ENCODE measurements at regions not wholly inside any gene's neighbourhood (a gene's known extent, or its start where the extent isn't known, plus 50 kb on each side); places are given as distances from the start of the nearest gene placed in this dataset.

DNA sequence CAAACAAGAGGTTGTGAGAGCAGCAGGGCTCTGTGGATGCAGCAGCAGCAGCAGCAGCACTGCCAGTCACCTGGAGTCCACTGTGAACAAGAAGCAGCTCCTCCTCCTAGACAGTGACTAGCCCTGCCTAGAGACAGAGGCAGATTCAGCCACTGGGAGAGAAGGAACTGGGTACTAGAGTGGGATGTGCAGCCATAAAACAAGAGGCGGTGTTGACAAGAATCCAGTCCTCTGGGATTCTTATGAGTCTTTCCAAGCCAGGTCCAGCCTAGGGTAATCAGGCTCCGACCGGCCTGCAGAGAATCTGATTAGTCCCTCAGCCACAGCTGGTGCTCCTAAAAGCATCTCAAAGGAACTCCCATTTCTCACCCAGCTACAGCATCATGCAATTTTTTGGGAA is 83.9 kb upstream of the USP47 start:
- in situ Hi-C loops (cut with HindIII; ENCODE audit: low sequenced_read_pairs), result no loop called here

DNA sequence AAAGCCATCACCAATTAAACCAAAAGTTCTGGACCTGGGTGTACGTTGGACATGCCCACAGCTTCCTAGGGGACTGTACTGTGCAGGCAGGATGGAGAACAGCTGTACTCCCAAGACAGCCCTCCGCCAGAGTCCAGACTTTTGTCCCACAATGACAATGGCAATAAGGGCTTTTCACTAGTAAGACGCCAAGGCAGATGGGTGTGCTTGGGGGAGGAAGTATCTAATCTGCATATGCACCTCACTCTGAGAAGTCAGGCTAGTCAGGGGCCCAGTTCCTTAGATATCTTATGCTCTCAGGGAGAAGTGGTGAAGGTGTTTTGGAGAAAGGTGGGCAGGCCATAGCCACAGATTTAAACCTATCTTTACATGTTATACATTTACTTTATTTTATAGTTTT is 85.1 kb upstream of the USP47 start:
- in situ Hi-C loops (cut with HindIII; ENCODE audit: low sequenced_read_pairs), result no loop called here

DNA sequence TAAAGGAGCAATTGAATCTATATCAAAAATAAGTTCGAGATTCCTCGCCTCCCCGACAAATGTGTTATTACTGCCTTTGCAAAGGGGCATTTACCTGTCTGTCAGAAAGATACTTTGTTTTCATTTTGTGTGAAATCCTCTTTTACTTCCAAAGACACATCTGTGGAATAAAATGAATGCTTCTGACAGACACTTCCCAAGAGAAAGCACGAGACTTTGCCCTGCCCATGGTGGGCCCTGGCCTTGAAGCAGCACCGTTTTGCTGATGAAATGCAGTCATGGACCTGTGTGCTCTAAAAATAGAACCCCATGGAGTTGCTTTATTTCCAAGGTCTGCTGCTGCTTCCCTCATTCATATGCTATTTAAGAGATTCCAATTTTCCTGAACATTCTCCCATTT is 85.9 kb upstream of the USP47 start:
- in situ Hi-C loops (cut with HindIII; ENCODE audit: low sequenced_read_pairs), result no loop called here

- in situ Hi-C loops (cut with HindIII; ENCODE audit: low sequenced_read_pairs), result no loop called here
Measured at GRCh38 chr11:11752679-11753078, 89.1 kb upstream of the USP47 start.

DNA sequence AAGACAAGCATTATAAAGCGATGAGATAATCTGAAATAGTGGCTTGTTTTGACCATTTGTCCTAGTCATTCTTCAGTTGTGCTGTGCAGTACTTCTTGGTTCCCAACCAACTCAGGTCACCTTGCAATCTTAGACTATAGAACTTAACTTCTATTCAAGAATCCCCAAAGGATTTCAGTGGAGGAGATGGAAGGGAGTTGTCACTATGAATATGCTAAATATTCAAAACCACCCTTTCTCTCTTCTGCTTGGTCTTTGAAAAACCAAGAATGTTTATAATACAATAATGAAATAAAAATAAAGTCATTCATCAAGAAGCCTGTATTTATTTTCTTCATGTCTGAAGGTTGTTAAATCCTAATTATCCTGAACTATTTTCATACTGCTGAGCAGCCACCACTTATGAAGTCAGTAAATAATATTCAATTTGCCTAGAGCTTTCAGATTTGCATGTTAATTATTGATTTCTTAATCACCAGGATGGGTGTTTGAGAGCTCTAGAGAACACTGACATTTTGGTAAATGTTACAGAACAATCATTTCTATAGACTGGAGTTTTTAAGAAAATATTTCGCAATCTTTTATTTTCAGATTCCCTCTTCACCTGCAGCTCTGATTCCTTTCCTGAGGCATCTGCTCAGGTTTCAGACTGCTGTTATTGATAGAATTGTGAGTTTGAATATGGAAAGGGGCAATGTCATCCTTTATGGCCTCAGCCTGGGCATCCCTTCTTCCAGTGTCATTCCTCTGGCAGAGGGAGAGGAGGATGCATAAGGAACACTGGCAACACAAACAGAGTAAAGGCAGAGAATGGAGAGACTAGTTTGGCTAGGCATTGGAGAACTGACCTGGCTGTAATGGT is 91.5 kb upstream of the USP47 start:
- in situ Hi-C loops (cut with HindIII; ENCODE audit: low sequenced_read_pairs), result no loop called here

GRCh38 chr11:11748706-11749365 is 92.9 kb upstream of the USP47 start:
- in situ Hi-C loops (cut with HindIII; ENCODE audit: low sequenced_read_pairs), result no loop called here

DNA sequence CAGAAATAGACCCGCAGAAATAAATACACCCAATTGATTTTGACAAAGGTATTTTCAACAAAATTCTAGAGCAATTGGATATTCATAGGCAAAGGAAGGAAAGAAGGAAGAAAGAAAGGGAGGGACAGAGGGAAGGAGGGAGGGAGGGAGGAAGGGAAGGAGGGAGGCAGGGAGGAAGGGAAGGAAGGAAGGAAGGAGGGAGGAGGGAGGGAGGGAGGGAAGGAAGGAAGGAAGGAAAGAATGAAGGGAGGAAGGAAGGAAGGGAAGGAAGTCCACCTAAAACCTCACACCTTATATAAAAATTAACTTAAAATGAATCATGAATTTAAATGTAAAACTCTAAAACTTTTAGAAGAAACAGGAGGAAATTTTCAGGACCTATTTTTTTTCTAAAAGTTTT is 94.2 kb upstream of the USP47 start:
- in situ Hi-C loops (cut with HindIII; ENCODE audit: low sequenced_read_pairs), result no loop called here

GRCh38 chr11:11746449-11746848 is 95.3 kb upstream of the USP47 start:
- in situ Hi-C loops (cut with HindIII; ENCODE audit: low sequenced_read_pairs), result no loop called here

DNA sequence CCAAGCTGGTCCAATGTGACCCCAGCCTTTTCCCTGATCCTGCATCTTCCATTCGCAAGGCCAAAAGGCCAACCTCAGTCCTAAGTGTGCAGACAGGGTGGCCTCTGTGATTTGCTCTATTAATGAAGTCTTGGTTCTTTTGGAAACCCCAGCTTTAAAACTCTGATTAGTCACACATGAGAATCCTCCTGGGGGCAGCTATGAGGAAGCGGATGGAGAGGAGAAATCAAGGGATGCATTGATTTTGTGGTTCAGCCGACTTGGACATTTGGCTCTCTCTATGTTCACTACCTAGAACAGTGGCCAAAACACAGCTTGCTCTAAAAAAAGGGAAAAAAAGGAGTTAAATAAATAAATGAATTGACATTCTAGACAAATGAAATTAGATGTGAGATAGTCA is 98.6 kb upstream of the USP47 start:
- in situ Hi-C loops (cut with HindIII; ENCODE audit: low sequenced_read_pairs), result no loop called here

- in situ Hi-C loops (cut with HindIII; ENCODE audit: low sequenced_read_pairs), result no loop called here
Measured at GRCh38 chr11:11742486-11742885, 99.3 kb upstream of the USP47 start.

- in situ Hi-C loops (cut with HindIII; ENCODE audit: low sequenced_read_pairs), result no loop called here
Measured at GRCh38 chr11:11740836-11741235, 100.9 kb upstream of the USP47 start.

DNA sequence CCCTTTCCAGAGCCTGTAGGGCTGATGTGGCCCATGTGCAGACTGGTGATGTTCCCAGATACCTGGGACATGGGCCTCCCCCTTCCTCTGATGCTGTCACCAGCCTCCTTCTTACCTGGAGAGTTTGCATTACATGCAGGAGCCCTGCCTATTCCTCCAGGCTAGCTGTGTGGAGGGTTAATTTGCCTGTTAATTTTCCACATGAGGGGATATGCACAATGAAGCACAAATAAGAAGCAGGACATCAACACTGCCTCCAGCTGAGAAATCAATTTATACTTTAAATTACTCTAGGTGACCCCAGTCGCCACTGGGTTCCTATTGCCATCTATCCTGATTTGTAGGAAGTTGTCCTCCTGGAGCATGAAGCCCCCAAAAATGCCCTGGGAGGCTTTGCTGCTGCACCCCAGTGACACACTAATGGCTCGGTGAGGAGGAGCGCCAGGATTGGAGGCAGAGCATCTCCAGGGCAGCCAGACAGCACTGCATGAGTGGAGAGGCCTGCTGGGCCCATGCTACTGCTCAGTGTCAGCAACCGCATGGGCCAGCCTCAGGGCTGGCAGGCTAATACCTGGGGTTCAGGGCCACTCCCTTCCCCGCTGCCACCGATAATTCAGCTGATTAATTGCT is 101.6 kb upstream of the USP47 start:
- in situ Hi-C loops (cut with HindIII; ENCODE audit: low sequenced_read_pairs), result no loop called here

DNA sequence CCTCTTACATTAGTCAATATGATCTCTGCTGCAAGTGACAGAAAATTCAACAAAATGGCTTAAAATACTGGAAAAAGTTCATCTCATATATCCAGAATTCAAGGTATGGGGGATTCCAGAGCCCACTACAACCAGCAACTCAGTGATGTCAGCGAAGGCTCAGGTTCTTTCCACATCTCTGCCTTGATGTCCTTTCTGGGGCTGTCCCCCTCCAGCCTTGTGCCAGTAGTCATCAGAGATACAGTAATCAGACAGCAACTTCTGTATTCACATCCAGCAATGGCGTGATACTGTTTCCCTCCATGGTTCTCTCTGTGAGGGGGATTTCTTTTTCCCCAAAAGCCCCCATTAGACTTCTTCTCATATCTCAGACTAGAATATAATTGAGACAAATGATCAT is 103.4 kb upstream of the USP47 start:
- in situ Hi-C loops (cut with HindIII; ENCODE audit: low sequenced_read_pairs), result no loop called here

GRCh38 chr11:11735586-11735985 is 106.2 kb upstream of the USP47 start:
- in situ Hi-C loops (cut with HindIII; ENCODE audit: low sequenced_read_pairs), result no loop called here

DNA sequence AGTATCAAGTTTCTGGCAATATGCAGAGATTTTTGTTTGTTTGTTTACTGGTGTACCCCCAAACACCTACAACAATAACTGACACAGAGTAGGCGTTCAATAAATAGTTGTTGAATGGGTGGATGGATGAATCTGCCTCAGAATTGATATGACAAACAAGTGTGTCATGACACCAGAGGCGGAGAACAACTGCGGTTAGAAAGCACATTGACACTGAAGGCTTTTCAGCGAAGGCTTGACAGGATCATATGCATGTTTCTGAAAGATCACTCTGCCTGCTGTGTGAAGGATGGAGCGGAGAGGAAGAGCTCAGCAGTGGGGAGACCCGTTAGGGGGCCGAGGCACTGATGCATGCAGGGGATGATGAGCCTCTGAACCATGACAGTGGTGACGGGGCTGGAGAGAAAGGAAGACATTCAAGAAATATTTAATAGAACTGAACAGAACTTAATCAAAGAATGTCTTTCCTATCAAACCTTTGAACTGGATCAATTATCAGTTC is 108.5 kb upstream of the USP47 start:
- in situ Hi-C loops (cut with HindIII; ENCODE audit: low sequenced_read_pairs), result no loop called here

GRCh38 chr11:11732116-11732515 is 109.7 kb upstream of the USP47 start:
- in situ Hi-C loops (cut with HindIII; ENCODE audit: low sequenced_read_pairs), result no loop called here

DNA sequence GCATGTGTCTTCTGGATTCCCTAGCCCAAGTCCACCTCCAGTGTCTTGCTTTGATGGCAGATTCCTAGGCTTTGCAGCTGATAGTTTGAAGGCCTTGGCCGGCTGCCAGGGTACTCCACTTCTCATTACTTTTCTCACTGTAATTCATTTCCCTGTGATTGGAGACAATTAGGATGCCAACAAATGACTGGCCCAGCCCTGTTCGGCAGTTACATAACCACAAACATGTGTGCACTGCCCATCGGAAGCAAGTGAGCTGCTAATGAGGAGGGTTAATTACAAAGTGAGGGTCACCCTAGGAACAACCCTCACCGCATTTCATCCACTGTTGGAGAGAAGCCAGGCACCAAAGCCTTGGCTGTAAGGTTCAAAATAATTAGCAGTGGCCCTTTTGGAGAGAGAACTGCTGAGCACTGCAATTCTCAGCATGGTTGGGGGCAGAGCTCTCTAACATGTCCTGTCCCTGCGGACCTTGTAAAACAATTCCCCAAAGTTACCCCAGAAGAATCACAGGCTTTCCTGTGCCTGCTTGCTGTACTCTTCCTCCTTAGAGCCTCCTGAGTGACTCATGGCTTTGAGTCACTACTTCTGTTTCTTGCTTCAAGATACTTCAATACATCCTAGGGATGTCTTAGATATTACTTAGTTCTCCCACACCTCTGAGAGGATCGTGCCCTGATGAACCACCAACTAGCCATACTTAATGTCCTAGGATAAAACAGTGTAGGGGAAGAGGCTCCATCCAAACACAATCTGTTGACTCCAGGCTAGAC is 109.7 kb upstream of the GALNT18 start:
- in situ Hi-C loops (cut with HindIII; ENCODE audit: low sequenced_read_pairs), result no loop called here

GRCh38 chr11:11728386-11728785 is 106.6 kb upstream of the GALNT18 start:
- in situ Hi-C loops (cut with HindIII; ENCODE audit: low sequenced_read_pairs), result no loop called here

GRCh38 chr11:11725438-11725837 is 103.6 kb upstream of the GALNT18 start:
- in situ Hi-C loops (cut with HindIII; ENCODE audit: low sequenced_read_pairs), result no loop called here

DNA sequence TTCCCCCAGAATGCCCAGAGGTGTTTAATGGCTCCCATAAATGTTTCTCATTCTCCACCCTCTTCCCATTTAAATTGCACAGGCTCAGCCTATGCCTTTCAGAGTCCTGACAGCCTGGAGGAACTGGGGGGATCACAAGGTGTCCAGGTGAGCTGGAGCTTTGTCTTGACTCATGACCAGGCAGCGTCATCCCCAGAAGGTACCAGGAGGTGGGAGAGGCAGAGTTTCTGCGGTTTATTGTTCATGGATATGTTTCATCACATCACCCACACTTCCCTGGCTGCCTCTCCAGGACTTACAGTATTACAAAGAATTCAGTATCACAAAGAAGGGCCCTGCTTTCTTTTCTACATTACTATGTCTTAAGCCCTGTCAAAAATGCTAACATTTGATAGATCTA is 103.2 kb upstream of the GALNT18 start:
- in situ Hi-C loops (cut with HindIII; ENCODE audit: low sequenced_read_pairs), result no loop called here

GRCh38 chr11:11722861-11723260 is 101.1 kb upstream of the GALNT18 start:
- in situ Hi-C loops (cut with HindIII; ENCODE audit: low sequenced_read_pairs), result no loop called here
